Endothelial cell of umbilical vein (primary cell): ENCODE measurements at regions not wholly inside any gene's neighbourhood (a gene's known extent, or its start where the extent isn't known, plus 50 kb on each side); places are given as distances from the start of the nearest gene placed in this dataset.

Experiments
- BruUV-seq: library from RNA; stranded (reverse); fragments of 400-500 nt; replicated peaks from 2 replicates; lab custom pipeline; 2021; lab: Mats Ljungman, UMichigan
- CTCF ChIA-PET: fragments of 300-600, 350-600 bp; sonication (Branson Sonifier 250); formaldehyde crosslinking; loops from one replicate; lab custom pipeline; 2021; ENCODE audit warnings: antibody characterized with exemption, inconsistent platforms; lab: Charles Lee
- POLR2A ChIA-PET: fragments of 300-600, 350-600 bp; sonication (Branson Sonifier 250); formaldehyde crosslinking; loops from one replicate; lab custom pipeline; 2021; ENCODE audit warnings: antibody characterized with exemption, inconsistent platforms; lab: Charles Lee
- DNase-seq: peaks from one replicate; pipeline ENCODE4 v3.0.0-alpha.2; 2011; ENCODE audit warnings: low read depth, low spot score
- FAIRE-seq: peaks from 2 replicates; lab custom pipeline; 2011; peaks lifted over from hg19 to GRCh38; lab: Jason Lieb, UNC
- H2AFZ ChIP-seq: 2 replicates; pipeline ENCODE4 v1.6.0; 2012; ENCODE audit warnings: low read depth, low read length, control low read depth, inconsistent platforms
- H3K27ac ChIP-seq: 2 replicates; pipeline ENCODE4 v1.5.1; 2011; ENCODE audit warnings: low read depth, mild to moderate bottlenecking, control low read depth, low read length, moderate library complexity; ENCODE audit not compliant: insufficient read depth
- H3K27me3 ChIP-seq, 2 experiments: 2 replicates each; pipeline versions ENCODE4 v1.6.0 to v1.6.1; 2011; ENCODE audit warnings: low read length in 2 of 2, mixed read lengths in 1 of 2; ENCODE audit not compliant: control insufficient read depth in 2 of 2, insufficient read depth in 2 of 2
- H3K36me3 ChIP-seq, 2 experiments: 2 replicates in 1 of 2; 3 replicates in 1 of 2; pipeline ENCODE4 v1.5.1; 2011; ENCODE audit warnings: low read length in 2 of 2, mild to moderate bottlenecking in 1 of 2, moderate library complexity in 1 of 2; ENCODE audit not compliant: control insufficient read depth in 2 of 2, insufficient read depth in 2 of 2; ENCODE audit errors: extremely low read depth in 1 of 2
- H3K4me1 ChIP-seq: 3 replicates; pipeline ENCODE4 v1.5.1; 2011; ENCODE audit warnings: mild to moderate bottlenecking, low read length; ENCODE audit not compliant: control insufficient read depth, insufficient read depth; ENCODE audit errors: extremely low read depth
- H3K4me2 ChIP-seq: 2 replicates; pipeline ENCODE4 v1.6.1; 2011; ENCODE audit warnings: low read length, control low read depth, mixed read lengths; ENCODE audit not compliant: insufficient read depth
- H3K4me3 ChIP-seq, 3 experiments: fragments of 200-600 bp in 1 of 3; sonication (generic), shearing (Covaris generic) in 1 of 3; replicated peaks in 1 of 3; 2 replicates each; pipeline ENCODE4 v1.5.1; 2011 to 2016; ENCODE audit warnings: control low read depth in 3 of 3, low read length in 3 of 3, mild to moderate bottlenecking in 2 of 3, inconsistent platforms in 1 of 3, low read depth in 1 of 3, moderate library complexity in 1 of 3; ENCODE audit not compliant: insufficient read depth in 1 of 3
- H3K79me2 ChIP-seq: 2 replicates; pipeline ENCODE4 v1.6.0; 2012; ENCODE audit warnings: low read length, inconsistent platforms; ENCODE audit not compliant: control insufficient read depth, insufficient read depth
- H3K9ac ChIP-seq: replicated peaks from 2 replicates; pipeline ENCODE3; 2011; ENCODE audit warnings: low read length, control low read depth; ENCODE audit not compliant: insufficient read depth; ENCODE audit errors: extremely low read depth
- H3K9me1 ChIP-seq: replicated peaks from 3 replicates; pipeline ENCODE4 v1.6.0; 2011; ENCODE audit warnings: mild to moderate bottlenecking, low read length; ENCODE audit not compliant: control insufficient read depth, insufficient read depth; ENCODE audit errors: extremely low read depth
- H3K9me3 ChIP-seq: replicated peaks from 2 replicates; pipeline ENCODE4 v1.5.1; 2012; ENCODE audit warnings: low read length, inconsistent platforms; ENCODE audit not compliant: control insufficient read depth, insufficient read depth
- H4K20me1 ChIP-seq: replicated peaks from 2 replicates; pipeline ENCODE3; 2011; ENCODE audit warnings: mild to moderate bottlenecking, low read length; ENCODE audit not compliant: control insufficient read depth, insufficient read depth; ENCODE audit errors: extremely low read depth
- EZH2 ChIP-seq: IDR thresholded peaks from 2 replicates; pipeline ENCODE4 v1.6.1; 2012; ENCODE audit warnings: borderline replicate concordance, low read depth, mild to moderate bottlenecking, moderate library complexity, low read length, inconsistent platforms; ENCODE audit not compliant: severe bottlenecking
- FOS ChIP-seq: IDR thresholded peaks from 2 replicates; pipeline ENCODE4 v1.6.1; 2011; ENCODE audit warnings: mild to moderate bottlenecking, low read length, moderate library complexity, borderline replicate concordance; ENCODE audit not compliant: insufficient read depth
- GATA2 ChIP-seq: IDR thresholded peaks from 2 replicates; pipeline ENCODE4 v1.7.0; 2011; ENCODE audit warnings: low read depth, mild to moderate bottlenecking, moderate library complexity, mixed read lengths, low read length; ENCODE audit not compliant: insufficient read length, insufficient read depth
- JUN ChIP-seq: IDR thresholded peaks from 2 replicates; pipeline ENCODE4 v1.6.1; 2011; ENCODE audit warnings: borderline replicate concordance, low read depth; ENCODE audit not compliant: insufficient read length, insufficient read depth
- MYC ChIP-seq: IDR thresholded peaks from one replicate; pipeline ENCODE4 v1.6.1; 2011; ENCODE audit warnings: mild to moderate bottlenecking, low read depth, low read length
- POLR2A ChIP-seq: IDR thresholded peaks from 2 replicates; pipeline ENCODE4 v1.6.1; 2012; ENCODE audit warnings: low read depth, mild to moderate bottlenecking, control low read depth, low read length
- POLR2AphosphoS5 ChIP-seq: IDR thresholded peaks from 2 replicates; pipeline ENCODE4 v1.6.1; 2012; ENCODE audit warnings: low read depth, mild to moderate bottlenecking, control low read depth, low read length, moderate library complexity; ENCODE audit not compliant: insufficient read depth
- dilution Hi-C: fragments of 300-500 bp; cut with MboI; formaldehyde crosslinking; loops from one replicate; pipeline ENCODE4 v1.15.0; 2019; ENCODE audit warnings: low sequenced_read_pairs; ENCODE audit not compliant: extremely low pct_ligation_motif_present
- intact Hi-C: fragments of 100-400 bp; cut with micrococcal nuclease; formaldehyde crosslinking; loops from one replicate; pipeline ENCODE4 v1.10.0; 2022
- TF ChIP-seq, protein P1 (sequence below), 2 donors: IDR thresholded peaks; 1 replicate in 1 of 2; 2 replicates in 1 of 2; pipeline ENCODE4 v1.5.1; 2011; ENCODE audit warnings: low read length in 2 of 2, mild to moderate bottlenecking in 2 of 2, moderate library complexity in 2 of 2, control low read depth in 1 of 2, inconsistent platforms in 1 of 2, low read depth in 1 of 2; ENCODE audit not compliant: insufficient read depth in 1 of 2; ENCODE audit errors: extremely low read depth in 1 of 2
- TF ChIP-seq, protein P2 (sequence below): IDR thresholded peaks from 2 replicates; pipeline ENCODE4 v1.6.1; 2011; ENCODE audit not compliant: insufficient read depth, insufficient read length

DNA sequence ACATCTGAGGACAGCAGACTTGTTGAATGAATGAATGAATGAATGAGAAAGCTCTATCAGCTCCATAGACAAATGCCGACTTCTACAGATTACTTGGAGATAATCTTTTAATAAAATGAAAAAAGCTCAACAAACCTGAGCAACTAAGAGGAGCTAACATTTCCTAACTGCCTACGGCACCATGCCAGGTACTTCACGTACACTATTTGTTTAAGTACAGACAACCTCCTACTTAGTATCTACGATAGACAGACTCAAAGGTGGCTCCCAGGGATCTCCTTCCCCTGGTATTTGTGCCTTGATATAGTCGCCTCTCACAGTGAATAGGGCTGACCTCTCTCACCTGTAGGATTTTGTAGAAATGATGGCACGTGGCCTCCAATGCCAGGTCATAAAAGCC, 412.2 kb upstream of the FAT1 start:
- CTCF ChIA-PET: no interaction called here
- Histone ChIP-seq H4K20me1 (no peaks in the 10 kb centered on the region), H3K9me3 (peaks cover 2% of the 10 kb centered on the region), H3K4me2 (no peak overlapping the region), H3K9me1 (no peaks in the 10 kb centered on the region), H3K27ac (no peak overlapping the region), H3K4me3 (no peak overlapping the region), H2AFZ (no peak overlapping the region), H3K9ac (no peak overlapping the region), H3K4me1 (no peaks in the 10 kb centered on the region), H3K79me2 (no peaks in the 10 kb centered on the region), H3K27me3 (no peaks in the 10 kb centered on the region), H3K36me3 (no peaks in the 10 kb centered on the region)
- no peak for DNase-seq
- no peak for FAIRE-seq
- POLR2A ChIA-PET: no interaction called here
- BruUV-seq: no TSS peak
- TF ChIP-seq POLR2AphosphoS5: no peak
- no peak for TF ChIP-seq POLR2A
- no peak for TF ChIP-seq JUN
- no peak for TF ChIP-seq EZH2
- TF ChIP-seq, protein P1, sequence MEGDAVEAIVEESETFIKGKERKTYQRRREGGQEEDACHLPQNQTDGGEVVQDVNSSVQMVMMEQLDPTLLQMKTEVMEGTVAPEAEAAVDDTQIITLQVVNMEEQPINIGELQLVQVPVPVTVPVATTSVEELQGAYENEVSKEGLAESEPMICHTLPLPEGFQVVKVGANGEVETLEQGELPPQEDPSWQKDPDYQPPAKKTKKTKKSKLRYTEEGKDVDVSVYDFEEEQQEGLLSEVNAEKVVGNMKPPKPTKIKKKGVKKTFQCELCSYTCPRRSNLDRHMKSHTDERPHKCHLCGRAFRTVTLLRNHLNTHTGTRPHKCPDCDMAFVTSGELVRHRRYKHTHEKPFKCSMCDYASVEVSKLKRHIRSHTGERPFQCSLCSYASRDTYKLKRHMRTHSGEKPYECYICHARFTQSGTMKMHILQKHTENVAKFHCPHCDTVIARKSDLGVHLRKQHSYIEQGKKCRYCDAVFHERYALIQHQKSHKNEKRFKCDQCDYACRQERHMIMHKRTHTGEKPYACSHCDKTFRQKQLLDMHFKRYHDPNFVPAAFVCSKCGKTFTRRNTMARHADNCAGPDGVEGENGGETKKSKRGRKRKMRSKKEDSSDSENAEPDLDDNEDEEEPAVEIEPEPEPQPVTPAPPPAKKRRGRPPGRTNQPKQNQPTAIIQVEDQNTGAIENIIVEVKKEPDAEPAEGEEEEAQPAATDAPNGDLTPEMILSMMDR (IDR thresholded peaks at IDR 0.05; ENCODE audit: extremely low read depth in 1 of 2, insufficient read depth in 1 of 2, low read depth in 1 of 2, low read length in 2 of 2): no peak
- TF ChIP-seq GATA2: no peak
- TF ChIP-seq MYC: no peak
- no peak for TF ChIP-seq FOS
- TF ChIP-seq, protein P2, sequence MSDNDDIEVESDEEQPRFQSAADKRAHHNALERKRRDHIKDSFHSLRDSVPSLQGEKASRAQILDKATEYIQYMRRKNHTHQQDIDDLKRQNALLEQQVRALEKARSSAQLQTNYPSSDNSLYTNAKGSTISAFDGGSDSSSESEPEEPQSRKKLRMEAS: no peak
- dilution Hi-C loops (no loop called here), intact Hi-C loops (no loop called here)
